ENCODE measurements at regions not wholly inside any gene's neighbourhood (a gene's known extent, or its start where the extent isn't known, plus 50 kb on each side); places are given as distances from the start of the nearest gene placed in this dataset.

GRCh38 chr4:166527500-166527899, 654.5 kb downstream of the TLL1 start:
- TF ChIP-seq, protein P1, sequence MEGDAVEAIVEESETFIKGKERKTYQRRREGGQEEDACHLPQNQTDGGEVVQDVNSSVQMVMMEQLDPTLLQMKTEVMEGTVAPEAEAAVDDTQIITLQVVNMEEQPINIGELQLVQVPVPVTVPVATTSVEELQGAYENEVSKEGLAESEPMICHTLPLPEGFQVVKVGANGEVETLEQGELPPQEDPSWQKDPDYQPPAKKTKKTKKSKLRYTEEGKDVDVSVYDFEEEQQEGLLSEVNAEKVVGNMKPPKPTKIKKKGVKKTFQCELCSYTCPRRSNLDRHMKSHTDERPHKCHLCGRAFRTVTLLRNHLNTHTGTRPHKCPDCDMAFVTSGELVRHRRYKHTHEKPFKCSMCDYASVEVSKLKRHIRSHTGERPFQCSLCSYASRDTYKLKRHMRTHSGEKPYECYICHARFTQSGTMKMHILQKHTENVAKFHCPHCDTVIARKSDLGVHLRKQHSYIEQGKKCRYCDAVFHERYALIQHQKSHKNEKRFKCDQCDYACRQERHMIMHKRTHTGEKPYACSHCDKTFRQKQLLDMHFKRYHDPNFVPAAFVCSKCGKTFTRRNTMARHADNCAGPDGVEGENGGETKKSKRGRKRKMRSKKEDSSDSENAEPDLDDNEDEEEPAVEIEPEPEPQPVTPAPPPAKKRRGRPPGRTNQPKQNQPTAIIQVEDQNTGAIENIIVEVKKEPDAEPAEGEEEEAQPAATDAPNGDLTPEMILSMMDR (IDR thresholded peaks at IDR 0.05), result no peak
- no peak for TF ChIP-seq POLR2A (IDR thresholded peaks at IDR 0.05)

All from esophagus squamous epithelium (tissue), 4 donors.